Astrocyte (in vitro differentiated cells and primary cell): ENCODE measurements at regions not wholly inside any gene's neighbourhood (a gene's known extent, or its start where the extent isn't known, plus 50 kb on each side); places are given as distances from the start of the nearest gene placed in this dataset.

Source experiments
- CTCF ChIP-seq: IDR thresholded peaks from 2 replicates; pipeline ENCODE4 v1.5.1; 2011; ENCODE audit warnings: low read depth, mild to moderate bottlenecking, inconsistent platforms, low read length, moderate library complexity; ENCODE audit not compliant: insufficient read depth
- EZH2 ChIP-seq: IDR thresholded peaks from 2 replicates; pipeline ENCODE4 v1.6.1; 2012; ENCODE audit warnings: mild to moderate bottlenecking, low read length, inconsistent platforms; ENCODE audit not compliant: insufficient read depth

- TF ChIP-seq CTCF: no peak
- no peak for TF ChIP-seq EZH2
These were observed 854.0 kb downstream of the LRFN5 start for GRCh38 chr14:42460673-42461072.
